ENCODE measurements at regions not wholly inside any gene's neighbourhood (a gene's known extent, or its start where the extent isn't known, plus 50 kb on each side); places are given as distances from the start of the nearest gene placed in this dataset.

DNA sequence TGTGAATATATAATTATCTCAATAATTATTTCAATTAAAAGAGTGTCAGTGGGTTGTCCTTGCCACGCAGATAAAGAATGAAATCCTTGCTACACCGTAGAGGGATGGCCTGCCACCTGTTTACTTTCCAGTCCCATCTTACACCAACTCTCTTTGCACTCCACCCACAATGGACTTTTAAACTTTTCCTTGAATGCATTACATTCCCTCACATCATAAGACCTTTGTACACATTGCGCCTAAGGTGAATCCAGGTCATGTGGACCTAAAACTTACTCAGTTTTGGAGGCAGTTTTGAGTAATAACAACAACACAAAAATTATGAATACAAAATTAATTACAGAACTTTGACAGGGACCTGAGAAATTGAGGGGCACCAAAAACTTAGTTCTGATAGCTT lies 78.7 kb upstream of the PDE5A start (continued):
- TF ChIP-seq, protein P1, sequence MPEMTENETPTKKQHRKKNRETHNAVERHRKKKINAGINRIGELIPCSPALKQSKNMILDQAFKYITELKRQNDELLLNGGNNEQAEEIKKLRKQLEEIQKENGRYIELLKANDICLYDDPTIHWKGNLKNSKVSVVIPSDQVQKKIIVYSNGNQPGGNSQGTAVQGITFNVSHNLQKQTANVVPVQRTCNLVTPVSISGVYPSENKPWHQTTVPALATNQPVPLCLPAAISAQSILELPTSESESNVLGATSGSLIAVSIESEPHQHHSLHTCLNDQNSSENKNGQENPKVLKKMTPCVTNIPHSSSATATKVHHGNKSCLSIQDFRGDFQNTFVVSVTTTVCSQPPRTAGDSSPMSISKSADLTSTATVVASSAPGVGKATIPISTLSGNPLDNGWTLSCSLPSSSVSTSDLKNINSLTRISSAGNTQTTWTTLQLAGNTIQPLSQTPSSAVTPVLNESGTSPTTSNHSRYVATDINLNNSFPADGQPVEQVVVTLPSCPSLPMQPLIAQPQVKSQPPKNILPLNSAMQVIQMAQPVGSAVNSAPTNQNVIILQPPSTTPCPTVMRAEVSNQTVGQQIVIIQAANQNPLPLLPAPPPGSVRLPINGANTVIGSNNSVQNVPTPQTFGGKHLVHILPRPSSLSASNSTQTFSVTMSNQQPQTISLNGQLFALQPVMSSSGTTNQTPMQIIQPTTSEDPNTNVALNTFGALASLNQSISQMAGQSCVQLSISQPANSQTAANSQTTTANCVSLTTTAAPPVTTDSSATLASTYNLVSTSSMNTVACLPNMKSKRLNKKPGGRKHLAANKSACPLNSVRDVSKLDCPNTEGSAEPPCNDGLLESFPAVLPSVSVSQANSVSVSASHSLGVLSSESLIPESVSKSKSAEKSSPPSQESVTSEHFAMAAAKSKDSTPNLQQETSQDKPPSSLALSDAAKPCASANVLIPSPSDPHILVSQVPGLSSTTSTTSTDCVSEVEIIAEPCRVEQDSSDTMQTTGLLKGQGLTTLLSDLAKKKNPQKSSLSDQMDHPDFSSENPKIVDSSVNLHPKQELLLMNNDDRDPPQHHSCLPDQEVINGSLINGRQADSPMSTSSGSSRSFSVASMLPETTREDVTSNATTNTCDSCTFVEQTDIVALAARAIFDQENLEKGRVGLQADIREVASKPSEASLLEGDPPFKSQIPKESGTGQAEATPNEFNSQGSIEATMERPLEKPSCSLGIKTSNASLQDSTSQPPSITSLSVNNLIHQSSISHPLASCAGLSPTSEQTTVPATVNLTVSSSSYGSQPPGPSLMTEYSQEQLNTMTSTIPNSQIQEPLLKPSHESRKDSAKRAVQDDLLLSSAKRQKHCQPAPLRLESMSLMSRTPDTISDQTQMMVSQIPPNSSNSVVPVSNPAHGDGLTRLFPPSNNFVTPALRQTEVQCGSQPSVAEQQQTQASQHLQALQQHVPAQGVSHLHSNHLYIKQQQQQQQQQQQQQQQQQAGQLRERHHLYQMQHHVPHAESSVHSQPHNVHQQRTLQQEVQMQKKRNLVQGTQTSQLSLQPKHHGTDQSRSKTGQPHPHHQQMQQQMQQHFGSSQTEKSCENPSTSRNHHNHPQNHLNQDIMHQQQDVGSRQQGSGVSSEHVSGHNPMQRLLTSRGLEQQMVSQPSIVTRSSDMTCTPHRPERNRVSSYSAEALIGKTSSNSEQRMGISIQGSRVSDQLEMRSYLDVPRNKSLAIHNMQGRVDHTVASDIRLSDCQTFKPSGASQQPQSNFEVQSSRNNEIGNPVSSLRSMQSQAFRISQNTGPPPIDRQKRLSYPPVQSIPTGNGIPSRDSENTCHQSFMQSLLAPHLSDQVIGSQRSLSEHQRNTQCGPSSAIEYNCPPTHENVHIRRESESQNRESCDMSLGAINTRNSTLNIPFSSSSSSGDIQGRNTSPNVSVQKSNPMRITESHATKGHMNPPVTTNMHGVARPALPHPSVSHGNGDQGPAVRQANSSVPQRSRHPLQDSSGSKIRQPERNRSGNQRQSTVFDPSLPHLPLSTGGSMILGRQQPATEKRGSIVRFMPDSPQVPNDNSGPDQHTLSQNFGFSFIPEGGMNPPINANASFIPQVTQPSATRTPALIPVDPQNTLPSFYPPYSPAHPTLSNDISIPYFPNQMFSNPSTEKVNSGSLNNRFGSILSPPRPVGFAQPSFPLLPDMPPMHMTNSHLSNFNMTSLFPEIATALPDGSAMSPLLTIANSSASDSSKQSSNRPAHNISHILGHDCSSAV (CRISPR knock-in tag; IDR thresholded peaks at IDR 0.05; ENCODE audit: borderline replicate concordance), result no peak
- TF ChIP-seq DNMT1 (CRISPR knock-in tag; IDR thresholded peaks at IDR 0.05), result no peak
- TF ChIP-seq JARID2 (CRISPR knock-in tag; IDR thresholded peaks at IDR 0.05; ENCODE audit: insufficient replicate concordance), result no peak
- TF ChIP-seq GMEB2 (CRISPR knock-in tag; IDR thresholded peaks at IDR 0.05; ENCODE audit: low read depth), result no peak
- no peak for TF ChIP-seq ZNF138 (CRISPR knock-in tag; IDR thresholded peaks at IDR 0.05; ENCODE audit: low read depth)
- TF ChIP-seq ZNF367 (CRISPR knock-in tag; IDR thresholded peaks at IDR 0.05; ENCODE audit: borderline replicate concordance), result no peak
- TF ChIP-seq, protein P2, sequence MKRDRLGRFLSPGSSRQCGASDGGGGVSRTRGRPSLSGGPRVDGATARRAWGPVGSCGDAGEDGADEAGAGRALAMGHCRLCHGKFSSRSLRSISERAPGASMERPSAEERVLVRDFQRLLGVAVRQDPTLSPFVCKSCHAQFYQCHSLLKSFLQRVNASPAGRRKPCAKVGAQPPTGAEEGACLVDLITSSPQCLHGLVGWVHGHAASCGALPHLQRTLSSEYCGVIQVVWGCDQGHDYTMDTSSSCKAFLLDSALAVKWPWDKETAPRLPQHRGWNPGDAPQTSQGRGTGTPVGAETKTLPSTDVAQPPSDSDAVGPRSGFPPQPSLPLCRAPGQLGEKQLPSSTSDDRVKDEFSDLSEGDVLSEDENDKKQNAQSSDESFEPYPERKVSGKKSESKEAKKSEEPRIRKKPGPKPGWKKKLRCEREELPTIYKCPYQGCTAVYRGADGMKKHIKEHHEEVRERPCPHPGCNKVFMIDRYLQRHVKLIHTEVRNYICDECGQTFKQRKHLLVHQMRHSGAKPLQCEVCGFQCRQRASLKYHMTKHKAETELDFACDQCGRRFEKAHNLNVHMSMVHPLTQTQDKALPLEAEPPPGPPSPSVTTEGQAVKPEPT (CRISPR knock-in tag; IDR thresholded peaks at IDR 0.05; ENCODE audit: low read depth), result no peak
- TF ChIP-seq ZMYM3 (CRISPR knock-in tag; IDR thresholded peaks at IDR 0.05), result no peak
- TF ChIP-seq, protein P3, sequence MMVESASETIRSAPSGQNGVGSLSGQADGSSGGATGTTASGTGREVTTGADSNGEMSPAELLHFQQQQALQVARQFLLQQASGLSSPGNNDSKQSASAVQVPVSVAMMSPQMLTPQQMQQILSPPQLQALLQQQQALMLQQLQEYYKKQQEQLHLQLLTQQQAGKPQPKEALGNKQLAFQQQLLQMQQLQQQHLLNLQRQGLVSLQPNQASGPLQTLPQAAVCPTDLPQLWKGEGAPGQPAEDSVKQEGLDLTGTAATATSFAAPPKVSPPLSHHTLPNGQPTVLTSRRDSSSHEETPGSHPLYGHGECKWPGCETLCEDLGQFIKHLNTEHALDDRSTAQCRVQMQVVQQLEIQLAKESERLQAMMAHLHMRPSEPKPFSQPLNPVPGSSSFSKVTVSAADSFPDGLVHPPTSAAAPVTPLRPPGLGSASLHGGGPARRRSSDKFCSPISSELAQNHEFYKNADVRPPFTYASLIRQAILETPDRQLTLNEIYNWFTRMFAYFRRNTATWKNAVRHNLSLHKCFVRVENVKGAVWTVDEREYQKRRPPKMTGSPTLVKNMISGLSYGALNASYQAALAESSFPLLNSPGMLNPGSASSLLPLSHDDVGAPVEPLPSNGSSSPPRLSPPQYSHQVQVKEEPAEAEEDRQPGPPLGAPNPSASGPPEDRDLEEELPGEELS (CRISPR knock-in tag; IDR thresholded peaks at IDR 0.05), result peak; percentile 80
- TF ChIP-seq NFRKB (IDR thresholded peaks at IDR 0.05), result no peak
- TF ChIP-seq, protein P4, sequence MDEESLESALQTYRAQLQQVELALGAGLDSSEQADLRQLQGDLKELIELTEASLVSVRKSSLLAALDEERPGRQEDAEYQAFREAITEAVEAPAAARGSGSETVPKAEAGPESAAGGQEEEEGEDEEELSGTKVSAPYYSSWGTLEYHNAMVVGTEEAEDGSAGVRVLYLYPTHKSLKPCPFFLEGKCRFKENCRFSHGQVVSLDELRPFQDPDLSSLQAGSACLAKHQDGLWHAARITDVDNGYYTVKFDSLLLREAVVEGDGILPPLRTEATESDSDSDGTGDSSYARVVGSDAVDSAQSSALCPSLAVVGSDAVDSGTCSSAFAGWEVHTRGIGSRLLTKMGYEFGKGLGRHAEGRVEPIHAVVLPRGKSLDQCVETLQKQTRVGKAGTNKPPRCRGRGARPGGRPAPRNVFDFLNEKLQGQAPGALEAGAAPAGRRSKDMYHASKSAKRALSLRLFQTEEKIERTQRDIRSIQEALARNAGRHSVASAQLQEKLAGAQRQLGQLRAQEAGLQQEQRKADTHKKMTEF (CRISPR knock-in tag; IDR thresholded peaks at IDR 0.05), result peak; percentile 45; the same call in 1 of the 2 replicates
- TF ChIP-seq RBM39 (IDR thresholded peaks at IDR 0.05; ENCODE audit: low read depth, low read length, poor library complexity, severe bottlenecking), result no peak
- TF ChIP-seq TAF1 (CRISPR knock-in tag; IDR thresholded peaks at IDR 0.05), result no peak
- TF ChIP-seq ZNF317 (CRISPR knock-in tag; IDR thresholded peaks at IDR 0.05), result no peak
- no peak for TF ChIP-seq ARID2 (CRISPR knock-in tag; IDR thresholded peaks at IDR 0.05; ENCODE audit: borderline replicate concordance)
- no peak for TF ChIP-seq SIN3B (IDR thresholded peaks at IDR 0.05; ENCODE audit: low read length)
